ENCODE measurements at regions not wholly inside any gene's neighbourhood (a gene's known extent, or its start where the extent isn't known, plus 50 kb on each side); places are given as distances from the start of the nearest gene placed in this dataset.

- TF ChIP-seq CTCF (IDR thresholded peaks at IDR 0.05) (no peak), POLR2A (IDR thresholded peaks at IDR 0.05) (no peak)
Observed at GRCh38 chr11:121953122-121953521, 162.9 kb downstream of the BLID start.
